ENCODE measurements at regions not wholly inside any gene's neighbourhood (a gene's known extent, or its start where the extent isn't known, plus 50 kb on each side); places are given as distances from the start of the nearest gene placed in this dataset.

GRCh38 chr5:67262956-67263355 is 66.4 kb upstream of the CD180 start:
- TF ChIP-seq REST (IDR thresholded peaks at IDR 0.05): no peak
- TF ChIP-seq ZSCAN20 (CRISPR knock-in tag; IDR thresholded peaks at IDR 0.05): no peak
